ENCODE measurements at regions not wholly inside any gene's neighbourhood (a gene's known extent, or its start where the extent isn't known, plus 50 kb on each side); places are given as distances from the start of the nearest gene placed in this dataset.

DNA sequence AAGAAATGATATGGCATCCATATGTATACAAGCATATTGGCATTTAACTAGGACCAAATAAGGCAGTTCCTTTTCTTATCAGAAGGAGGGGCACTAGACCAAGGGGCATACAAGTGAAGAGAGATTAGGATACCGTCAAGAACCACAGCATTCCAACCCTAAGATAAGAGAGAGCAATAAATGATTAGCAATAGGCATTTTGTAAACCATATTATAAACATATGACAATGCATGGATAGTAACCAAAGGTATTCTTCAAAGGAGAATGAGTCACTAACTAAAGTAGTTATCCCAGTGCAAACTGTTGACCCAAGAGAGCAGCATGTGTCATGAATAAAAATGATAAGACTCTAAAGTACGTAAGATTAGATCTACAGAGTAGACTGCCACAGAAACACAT is 500.9 kb upstream of the HTR2A start:
- TF ChIP-seq POLR2A (IDR thresholded peaks at IDR 0.05) (no peak), CTCF (IDR thresholded peaks at IDR 0.05) (no peak)
